ENCODE measurements at regions not wholly inside any gene's neighbourhood (a gene's known extent, or its start where the extent isn't known, plus 50 kb on each side); places are given as distances from the start of the nearest gene placed in this dataset.
"Not testable (repeated sequence)": the region's sequence is repeated elsewhere in the genome, so short reads cannot be mapped to it uniquely, and the experiment has no call there.

GRCh38 chr5:124153588-124153987 lies 592.9 kb downstream of the ZNF608 start:
- DNase-seq: no peak

- no peak for DNase-seq
These were observed 597.9 kb downstream of the ZNF608 start for GRCh38 chr5:124148574-124148973.

GRCh38 chr5:124140060-124140459 lies 606.4 kb downstream of the ZNF608 start:
- DNase-seq: no peak

GRCh38 chr5:124139477-124139876 lies 607.0 kb downstream of the ZNF608 start:
- no peak for DNase-seq

GRCh38 chr5:124136609-124137008 lies 609.8 kb downstream of the ZNF608 start:
- no peak for DNase-seq

GRCh38 chr5:124134941-124135340 lies 611.5 kb downstream of the ZNF608 start:
- no peak for DNase-seq

GRCh38 chr5:124133406-124133805 lies 613.0 kb downstream of the ZNF608 start:
- no peak for DNase-seq

GRCh38 chr5:124132843-124133242 lies 613.6 kb downstream of the ZNF608 start:
- DNase-seq: no peak

GRCh38 chr5:124131466-124131865 lies 615.0 kb downstream of the ZNF608 start:
- DNase-seq: no peak

GRCh38 chr5:124130816-124131215 lies 615.6 kb downstream of the ZNF608 start:
- DNase-seq: no peak

GRCh38 chr5:124128867-124129266 lies 616.9 kb downstream of the CSNK1G3 start:
- DNase-seq: no peak

- no peak for DNase-seq
These were observed 614.7 kb downstream of the CSNK1G3 start for GRCh38 chr5:124126504-124127217.

GRCh38 chr5:124124711-124125229 lies 612.8 kb downstream of the CSNK1G3 start:
- DNase-seq: no peak

GRCh38 chr5:124121198-124121597 lies 609.2 kb downstream of the CSNK1G3 start:
- DNase-seq: no peak

GRCh38 chr5:124114911-124115310 lies 602.9 kb downstream of the CSNK1G3 start:
- no peak for DNase-seq

GRCh38 chr5:124111886-124112285 lies 599.9 kb downstream of the CSNK1G3 start:
- no peak for DNase-seq

GRCh38 chr5:124110942-124111341 lies 599.0 kb downstream of the CSNK1G3 start:
- DNase-seq: no peak

GRCh38 chr5:124105326-124105725 lies 593.3 kb downstream of the CSNK1G3 start:
- DNase-seq: no peak

- DNase-seq: no peak
These were observed 592.8 kb downstream of the CSNK1G3 start for GRCh38 chr5:124104821-124105220.

GRCh38 chr5:124104344-124104743 lies 592.4 kb downstream of the CSNK1G3 start:
- no peak for DNase-seq

- DNase-seq: no peak
These were observed 591.7 kb downstream of the CSNK1G3 start for GRCh38 chr5:124103671-124104070.

- not testable (repeated sequence) for DNase-seq
These were observed 591.1 kb downstream of the CSNK1G3 start for GRCh38 chr5:124103056-124103455.

- no peak for DNase-seq
These were observed 590.5 kb downstream of the CSNK1G3 start for GRCh38 chr5:124102486-124102885.

GRCh38 chr5:124093658-124094057 lies 581.7 kb downstream of the CSNK1G3 start:
- no peak for DNase-seq

GRCh38 chr5:124090115-124090514 lies 578.1 kb downstream of the CSNK1G3 start:
- DNase-seq: no peak

Data from CD4-positive, alpha-beta T cell treated with Interleukin-4 for 1 hour (primary cell).